Neural cell (in vitro differentiated cells): ENCODE measurements at regions not wholly inside any gene's neighbourhood (a gene's known extent, or its start where the extent isn't known, plus 50 kb on each side); places are given as distances from the start of the nearest gene placed in this dataset.

Experiments used
- H2AFZ ChIP-seq: fragments of 200-600, 300-800 bp; sonication (generic), shearing (Covaris generic); 2 replicates; pipeline ENCODE4 v1.6.0; 2014; ENCODE audit warnings: low read depth, mild to moderate bottlenecking, antibody characterized with exemption, low read length, moderate library complexity
- H3F3A ChIP-seq: fragments of 200-600 bp; shearing (Covaris generic); 2 replicates; pipeline ENCODE4 v1.6.1; 2016; ENCODE audit warnings: mild to moderate bottlenecking, moderate library complexity, mixed read lengths, antibody characterized with exemption, low read length; ENCODE audit not compliant: insufficient read depth, poor library complexity, severe bottlenecking
- H3K27ac ChIP-seq: fragments of 200-600, 300-800 bp; sonication (generic), shearing (Covaris generic); 2 replicates; pipeline ENCODE4 v1.5.1; 2014; ENCODE audit warnings: mild to moderate bottlenecking, low read length, moderate library complexity
- H3K27me3 ChIP-seq: fragments of 300-800, 200-600 bp; sonication (generic), shearing (Covaris generic); 2 replicates; pipeline ENCODE4 v1.6.0; 2014; ENCODE audit warnings: mild to moderate bottlenecking, low read depth, low read length, moderate library complexity; ENCODE audit not compliant: insufficient read depth
- H3K36me3 ChIP-seq: fragments of 300-800, 200-600 bp; sonication (generic), shearing (Covaris generic); 2 replicates; pipeline ENCODE4 v1.5.1; 2014; ENCODE audit warnings: mild to moderate bottlenecking, antibody characterized with exemption, low read length, moderate library complexity; ENCODE audit not compliant: insufficient read depth
- H3K4me2 ChIP-seq: fragments of 300-800, 200-600 bp; sonication (generic), shearing (Covaris generic); 2 replicates; pipeline ENCODE4 v1.6.0; 2014; ENCODE audit warnings: mild to moderate bottlenecking, low read length
- H3K4me3 ChIP-seq: fragments of 300-800, 200-600 bp; sonication (generic), shearing (Covaris generic); 2 replicates; pipeline ENCODE4 v1.5.1; 2014; ENCODE audit warnings: mild to moderate bottlenecking, low read length, moderate library complexity
- H3K79me2 ChIP-seq: fragments of 200-600 bp; shearing (Covaris generic); replicated peaks from 2 replicates; pipeline ENCODE4 v1.6.0; 2014; ENCODE audit warnings: mild to moderate bottlenecking, low read length, moderate library complexity; ENCODE audit not compliant: insufficient read depth
- H3K9ac ChIP-seq: fragments of 300-800, 200-600 bp; sonication (generic), shearing (Covaris generic); 2 replicates; pipeline ENCODE4 v1.6.1; 2016; ENCODE audit warnings: mild to moderate bottlenecking, low read length, mixed read lengths
- H3K9me2 ChIP-seq: fragments of 200-600 bp; shearing (Covaris generic); 2 replicates; pipeline ENCODE4 v1.6.1; 2016; ENCODE audit warnings: mild to moderate bottlenecking, low read length, mixed read lengths; ENCODE audit not compliant: insufficient read depth
- H3K9me3 ChIP-seq: fragments of 200-600, 300-800 bp; sonication (generic), shearing (Covaris generic); 2 replicates; pipeline ENCODE4 v1.6.1; 2016; ENCODE audit warnings: mild to moderate bottlenecking, mixed run types, low read length, moderate library complexity, mixed read lengths
- H4K20me1 ChIP-seq: fragments of 200-600 bp; shearing (Covaris generic); 2 replicates; pipeline ENCODE4 v1.6.1; 2016; ENCODE audit warnings: mild to moderate bottlenecking, mixed run types; ENCODE audit not compliant: insufficient read depth
- EP300 ChIP-seq: fragments of 450-650 bp; conservative IDR thresholded peaks from 2 replicates; pipeline ENCODE4 v1.6.1; 2014; ENCODE audit warnings: antibody characterized with exemption, mild to moderate bottlenecking, moderate library complexity; ENCODE audit not compliant: poor library complexity, severe bottlenecking
- EZH2 ChIP-seq: fragments of 200-600, 300-800 bp; shearing (Covaris generic), sonication (generic); IDR thresholded peaks from 2 replicates; pipeline ENCODE4 v1.6.1; 2014; ENCODE audit warnings: antibody characterized with exemption, low read length, borderline replicate concordance, mild to moderate bottlenecking; ENCODE audit not compliant: insufficient read depth, poor library complexity, severe bottlenecking
- MXI1 ChIP-seq: fragments of 450-650 bp; conservative IDR thresholded peaks from 2 replicates; pipeline ENCODE4 v1.6.1; 2014; ENCODE audit warnings: antibody characterized with exemption, mild to moderate bottlenecking; ENCODE audit not compliant: poor library complexity, severe bottlenecking
- POLR2AphosphoS5 ChIP-seq: IDR thresholded peaks from 2 replicates; pipeline ENCODE4 v1.6.1; 2012
- RAD21 ChIP-seq: fragments of 450-650 bp; conservative IDR thresholded peaks from 2 replicates; pipeline ENCODE4 v1.6.1; 2014; ENCODE audit warnings: antibody characterized with exemption, mild to moderate bottlenecking, moderate library complexity
- SMC3 ChIP-seq: fragments of 450-650 bp; conservative IDR thresholded peaks from 2 replicates; pipeline ENCODE4 v1.6.1; 2014; ENCODE audit warnings: antibody characterized with exemption, mild to moderate bottlenecking, moderate library complexity; ENCODE audit not compliant: poor library complexity
- TAF1 ChIP-seq: IDR thresholded peaks from 2 replicates; pipeline ENCODE4 v1.6.1; 2012; ENCODE audit warnings: low read depth
- TF ChIP-seq, protein P1 (sequence below): fragments of 450-650 bp; IDR thresholded peaks from 2 replicates; pipeline ENCODE4 v1.5.1; 2014; ENCODE audit warnings: antibody characterized with exemption, mild to moderate bottlenecking, moderate library complexity; ENCODE audit not compliant: poor library complexity, severe bottlenecking
- TF ChIP-seq, protein P2 (sequence below): IDR thresholded peaks from 2 replicates; pipeline ENCODE4 v1.6.1; 2012; ENCODE audit warnings: borderline replicate concordance

- TF ChIP-seq EZH2, result no peak
Measured at GRCh38 chrX:96433409-96434077, 251.1 kb upstream of the DIAPH2 start (continued).

DNA sequence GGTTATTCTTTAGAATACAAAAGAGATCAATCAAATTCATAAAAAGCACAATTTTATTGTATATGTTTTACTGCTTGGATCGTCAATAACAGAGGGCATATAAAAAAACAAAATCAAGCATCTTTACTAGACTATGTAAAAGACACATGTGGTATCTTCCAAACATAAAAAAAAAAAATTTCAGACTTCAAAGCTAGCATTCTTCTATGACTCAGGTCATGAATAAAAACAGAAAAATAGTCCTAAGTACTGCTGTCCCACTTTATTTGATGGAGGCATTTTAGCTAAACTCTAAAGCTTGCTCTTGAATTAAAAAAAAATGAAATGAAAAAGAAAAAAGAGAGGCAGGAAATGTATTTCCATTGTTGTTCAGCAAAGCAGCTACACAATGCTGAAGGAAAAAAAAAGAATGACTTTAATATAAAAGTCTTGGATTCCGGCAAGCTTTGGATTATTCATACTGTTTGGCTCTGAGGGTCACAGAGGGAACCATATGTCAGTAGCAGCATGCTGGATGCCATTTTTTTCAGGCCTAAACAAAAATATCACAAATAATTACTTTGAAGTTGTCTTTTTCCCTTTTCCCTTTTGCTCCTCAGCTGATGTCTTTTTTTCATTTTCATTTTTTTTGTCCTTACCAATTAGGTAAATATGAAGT is 249.1 kb upstream of the DIAPH2 start:
- H3K9me3 ChIP-seq, result no peaks in the 10 kb centered on the region
- no peak overlapping the region for H2AFZ ChIP-seq
- H4K20me1 ChIP-seq, result no peaks in the 10 kb centered on the region
- no peaks in the 10 kb centered on the region for H3K79me2 ChIP-seq
- no peak overlapping the region for H3K4me3 ChIP-seq
- H3K36me3 ChIP-seq, result no peaks in the 10 kb centered on the region
- H3K4me2 ChIP-seq, result no peak overlapping the region
- no peak overlapping the region for H3K27ac ChIP-seq
- no peaks in the 10 kb centered on the region for H3K27me3 ChIP-seq
- H3F3A ChIP-seq, result no peaks in the 10 kb centered on the region
- TF ChIP-seq, protein P1, sequence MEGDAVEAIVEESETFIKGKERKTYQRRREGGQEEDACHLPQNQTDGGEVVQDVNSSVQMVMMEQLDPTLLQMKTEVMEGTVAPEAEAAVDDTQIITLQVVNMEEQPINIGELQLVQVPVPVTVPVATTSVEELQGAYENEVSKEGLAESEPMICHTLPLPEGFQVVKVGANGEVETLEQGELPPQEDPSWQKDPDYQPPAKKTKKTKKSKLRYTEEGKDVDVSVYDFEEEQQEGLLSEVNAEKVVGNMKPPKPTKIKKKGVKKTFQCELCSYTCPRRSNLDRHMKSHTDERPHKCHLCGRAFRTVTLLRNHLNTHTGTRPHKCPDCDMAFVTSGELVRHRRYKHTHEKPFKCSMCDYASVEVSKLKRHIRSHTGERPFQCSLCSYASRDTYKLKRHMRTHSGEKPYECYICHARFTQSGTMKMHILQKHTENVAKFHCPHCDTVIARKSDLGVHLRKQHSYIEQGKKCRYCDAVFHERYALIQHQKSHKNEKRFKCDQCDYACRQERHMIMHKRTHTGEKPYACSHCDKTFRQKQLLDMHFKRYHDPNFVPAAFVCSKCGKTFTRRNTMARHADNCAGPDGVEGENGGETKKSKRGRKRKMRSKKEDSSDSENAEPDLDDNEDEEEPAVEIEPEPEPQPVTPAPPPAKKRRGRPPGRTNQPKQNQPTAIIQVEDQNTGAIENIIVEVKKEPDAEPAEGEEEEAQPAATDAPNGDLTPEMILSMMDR, result no peak
- no peak overlapping the region for H3K9ac ChIP-seq
- no peaks in the 10 kb centered on the region for H3K9me2 ChIP-seq

DNA sequence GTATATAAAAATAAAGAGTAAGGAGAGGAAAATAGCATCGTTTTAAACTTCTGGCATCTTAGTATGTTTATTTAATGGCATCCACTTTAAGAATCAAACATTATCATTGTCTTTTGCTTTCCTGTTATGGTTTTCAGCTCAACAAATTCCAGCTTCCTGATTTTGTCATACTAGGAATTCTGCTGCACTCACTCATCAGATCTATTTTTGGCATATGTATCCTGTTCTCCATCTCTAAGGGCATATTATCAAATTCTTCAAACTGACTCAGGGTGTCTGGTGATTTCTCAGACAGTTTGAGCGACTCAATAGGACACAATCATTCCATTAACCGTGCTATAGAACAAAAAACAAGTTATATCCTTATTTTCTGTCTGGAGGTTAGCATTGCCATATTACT is 248.5 kb upstream of the DIAPH2 start:
- H3K27ac ChIP-seq, result no peak overlapping the region
- no peak for TF ChIP-seq EP300
- TF ChIP-seq RAD21, result no peak
- TF ChIP-seq TAF1, result no peak
- TF ChIP-seq POLR2AphosphoS5, result no peak
- TF ChIP-seq EZH2, result no peak
- no peak for TF ChIP-seq SMC3
- TF ChIP-seq, protein P1, result no peak
- TF ChIP-seq, protein P2, sequence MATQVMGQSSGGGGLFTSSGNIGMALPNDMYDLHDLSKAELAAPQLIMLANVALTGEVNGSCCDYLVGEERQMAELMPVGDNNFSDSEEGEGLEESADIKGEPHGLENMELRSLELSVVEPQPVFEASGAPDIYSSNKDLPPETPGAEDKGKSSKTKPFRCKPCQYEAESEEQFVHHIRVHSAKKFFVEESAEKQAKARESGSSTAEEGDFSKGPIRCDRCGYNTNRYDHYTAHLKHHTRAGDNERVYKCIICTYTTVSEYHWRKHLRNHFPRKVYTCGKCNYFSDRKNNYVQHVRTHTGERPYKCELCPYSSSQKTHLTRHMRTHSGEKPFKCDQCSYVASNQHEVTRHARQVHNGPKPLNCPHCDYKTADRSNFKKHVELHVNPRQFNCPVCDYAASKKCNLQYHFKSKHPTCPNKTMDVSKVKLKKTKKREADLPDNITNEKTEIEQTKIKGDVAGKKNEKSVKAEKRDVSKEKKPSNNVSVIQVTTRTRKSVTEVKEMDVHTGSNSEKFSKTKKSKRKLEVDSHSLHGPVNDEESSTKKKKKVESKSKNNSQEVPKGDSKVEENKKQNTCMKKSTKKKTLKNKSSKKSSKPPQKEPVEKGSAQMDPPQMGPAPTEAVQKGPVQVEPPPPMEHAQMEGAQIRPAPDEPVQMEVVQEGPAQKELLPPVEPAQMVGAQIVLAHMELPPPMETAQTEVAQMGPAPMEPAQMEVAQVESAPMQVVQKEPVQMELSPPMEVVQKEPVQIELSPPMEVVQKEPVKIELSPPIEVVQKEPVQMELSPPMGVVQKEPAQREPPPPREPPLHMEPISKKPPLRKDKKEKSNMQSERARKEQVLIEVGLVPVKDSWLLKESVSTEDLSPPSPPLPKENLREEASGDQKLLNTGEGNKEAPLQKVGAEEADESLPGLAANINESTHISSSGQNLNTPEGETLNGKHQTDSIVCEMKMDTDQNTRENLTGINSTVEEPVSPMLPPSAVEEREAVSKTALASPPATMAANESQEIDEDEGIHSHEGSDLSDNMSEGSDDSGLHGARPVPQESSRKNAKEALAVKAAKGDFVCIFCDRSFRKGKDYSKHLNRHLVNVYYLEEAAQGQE, result no peak
- no peak for TF ChIP-seq MXI1
- no peaks in the 10 kb centered on the region for H3K27me3 ChIP-seq
- H3K9me3 ChIP-seq, result no peaks in the 10 kb centered on the region
- H3K4me2 ChIP-seq, result no peak overlapping the region
- no peak overlapping the region for H2AFZ ChIP-seq
- no peak overlapping the region for H3K4me3 ChIP-seq
- H3K36me3 ChIP-seq, result no peaks in the 10 kb centered on the region
- H4K20me1 ChIP-seq, result no peaks in the 10 kb centered on the region
- H3K79me2 ChIP-seq, result no peaks in the 10 kb centered on the region
- H3K9ac ChIP-seq, result no peak overlapping the region
- no peaks in the 10 kb centered on the region for H3K9me2 ChIP-seq
- H3F3A ChIP-seq, result no peaks in the 10 kb centered on the region
